HG03139 (cell line): ENCODE measurements at regions not wholly inside any gene's neighbourhood (a gene's known extent, or its start where the extent isn't known, plus 50 kb on each side); places are given as distances from the start of the nearest gene placed in this dataset.
"Not testable (repeated sequence)": the region's sequence is repeated elsewhere in the genome, so short reads cannot be mapped to it uniquely, and the experiment has no call there.

Source experiments
- ATAC-seq: cut with Tn5 transposase; IDR thresholded peaks from one replicate; pipeline ENCODE4 v1.9.1; 2021; ENCODE audit not compliant: unreplicated experiment

DNA sequence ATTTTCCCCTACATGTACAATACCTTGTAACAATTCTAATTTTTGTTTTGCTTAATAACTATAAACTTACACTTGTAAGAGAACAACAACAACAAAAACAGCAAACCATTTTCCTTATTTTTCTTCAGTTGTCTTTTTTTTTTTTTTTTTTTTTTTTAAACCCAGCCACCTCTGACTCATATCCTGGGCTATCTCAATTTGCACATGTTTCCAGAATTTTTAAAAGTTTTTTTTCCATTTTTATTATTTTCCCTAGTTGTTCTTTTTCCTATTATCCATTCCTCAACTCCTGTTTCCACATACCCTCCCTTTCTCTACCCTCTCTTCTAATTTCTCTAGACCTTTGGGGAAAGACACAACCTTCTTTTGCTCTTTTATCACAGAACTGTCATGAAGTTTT lies 112.5 kb downstream of the EFEMP1 start:
- no peak for ATAC-seq

DNA sequence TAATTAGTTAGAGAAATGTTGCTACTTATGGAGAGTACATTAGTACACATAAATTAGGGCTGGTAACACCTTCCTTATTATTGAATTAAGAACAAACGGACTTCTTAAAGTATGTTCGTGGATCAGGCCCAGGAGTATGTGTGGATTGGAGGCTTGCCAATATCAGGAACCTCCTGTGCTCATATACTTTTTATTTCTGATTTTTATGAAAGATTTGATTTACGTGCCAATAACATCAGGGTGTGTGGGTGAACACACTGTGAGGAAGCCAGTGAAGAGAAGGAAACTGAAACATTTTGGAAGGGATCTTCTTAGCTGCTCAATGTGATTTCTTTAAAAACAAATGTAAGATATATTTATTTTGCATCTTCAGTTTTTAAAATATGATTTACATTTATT lies 113.0 kb downstream of the EFEMP1 start:
- no peak for ATAC-seq

DNA sequence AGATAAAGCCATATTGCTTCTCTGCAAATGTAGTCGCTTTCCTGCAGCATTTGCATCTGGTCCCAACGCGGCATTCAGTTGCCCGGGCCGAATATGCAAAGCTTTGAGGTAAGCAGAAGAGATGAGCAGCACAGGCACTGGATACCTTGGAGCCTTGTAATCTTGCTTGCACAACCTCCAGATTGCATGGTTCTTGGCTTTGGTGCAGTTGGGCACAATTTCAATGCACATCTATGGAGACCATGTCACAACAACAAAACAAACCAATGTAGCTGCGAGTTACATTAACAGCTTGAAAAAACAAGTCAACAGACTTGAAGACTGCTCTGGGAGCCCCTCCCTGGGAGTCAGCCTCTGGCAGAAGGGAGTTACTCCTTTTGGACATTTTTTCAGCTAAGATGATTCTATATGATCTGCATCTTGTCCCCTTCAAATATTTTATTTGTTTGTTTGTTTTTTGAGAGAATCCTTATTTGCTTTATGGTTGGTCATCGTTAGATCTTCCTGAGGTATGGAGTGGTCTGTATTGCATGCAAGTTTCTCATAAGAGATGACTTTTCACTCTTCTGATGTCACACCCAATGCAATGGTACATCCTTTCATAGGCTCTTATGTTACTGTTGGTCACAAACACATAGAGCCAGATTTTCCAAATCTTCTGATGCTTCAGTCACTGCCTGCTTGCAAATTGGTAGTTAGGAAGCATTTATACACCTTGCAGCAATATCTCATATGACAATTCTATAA lies 113.5 kb downstream of the EFEMP1 start:
- no peak for ATAC-seq

DNA sequence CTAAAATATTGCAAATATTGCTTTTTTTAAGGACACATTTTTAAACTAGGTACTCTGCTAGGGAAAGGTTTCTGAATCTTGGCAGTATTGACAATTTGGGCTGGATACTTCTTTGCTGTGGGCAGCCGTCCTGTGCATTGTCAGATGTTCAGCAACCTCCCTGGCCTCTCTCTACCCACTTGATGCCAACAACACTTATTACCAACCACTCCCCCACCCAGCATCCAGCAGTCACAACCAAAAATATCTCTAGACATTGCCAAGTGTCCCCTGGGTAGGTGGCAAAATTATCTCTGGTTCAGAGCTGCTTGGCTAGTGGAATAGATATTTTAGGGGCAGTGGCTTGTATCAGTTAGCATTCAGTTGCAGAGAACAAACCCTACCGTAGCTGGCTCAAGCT lies 114.3 kb upstream of the PNPT1 start:
- ATAC-seq, result no peak

DNA sequence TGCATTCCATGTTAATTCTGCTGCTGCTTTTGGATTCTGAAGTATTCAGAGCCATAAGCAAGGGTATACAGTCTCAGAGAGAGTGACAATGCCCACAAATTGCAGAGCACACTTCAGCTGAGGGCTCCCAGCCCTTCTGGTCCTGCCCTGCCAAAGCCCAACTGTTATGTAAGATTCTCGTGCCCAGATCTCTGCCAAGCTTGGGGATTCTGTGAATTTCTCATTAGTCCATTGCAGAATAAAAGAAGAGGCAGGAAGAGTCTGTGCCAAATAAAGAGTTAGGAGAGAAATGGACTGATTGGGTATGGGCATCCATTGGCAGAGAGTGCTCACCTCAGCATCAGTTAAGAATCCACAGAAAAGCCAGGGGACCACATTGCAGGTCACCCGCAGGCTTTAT lies 112.0 kb upstream of the PNPT1 start:
- ATAC-seq, result no peak

DNA sequence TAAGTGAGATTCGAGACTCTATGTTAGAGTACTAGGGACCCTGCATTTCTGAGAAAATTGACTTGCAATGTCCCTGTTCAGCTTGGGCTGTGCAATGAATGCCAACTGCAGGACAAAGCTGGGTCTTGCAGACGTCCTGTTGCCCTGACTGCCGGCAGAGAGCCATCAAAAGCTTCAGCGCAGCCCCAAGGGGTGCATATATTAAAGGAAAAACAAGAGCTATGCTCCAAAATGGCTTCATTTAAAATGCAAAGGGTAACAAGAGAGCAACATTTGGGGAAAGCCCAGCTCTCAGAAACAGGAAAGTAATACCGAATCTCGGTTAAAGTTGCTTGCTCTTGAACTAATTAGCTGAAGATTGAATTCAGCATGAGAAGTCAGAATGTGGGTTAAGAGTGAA lies 110.9 kb upstream of the PNPT1 start:
- no peak for ATAC-seq

DNA sequence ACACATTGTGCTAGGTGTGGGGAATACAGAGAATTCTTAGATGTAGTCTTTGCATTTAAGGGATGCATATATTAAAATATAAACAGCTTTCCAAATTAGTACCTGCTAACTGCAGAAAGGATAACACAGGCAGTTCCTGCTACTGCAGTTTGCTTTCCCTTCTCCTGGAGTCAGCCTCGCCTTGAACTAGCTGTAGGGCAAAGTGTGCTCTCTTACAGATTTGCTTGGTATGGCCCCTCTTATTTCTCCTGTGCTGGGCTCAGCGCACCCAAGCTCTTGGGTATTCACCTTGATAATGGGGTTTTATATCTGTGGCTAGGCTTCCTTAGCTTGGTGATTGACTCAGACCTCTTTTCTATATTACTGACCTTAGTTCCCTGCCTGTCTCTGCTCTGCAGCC lies 108.4 kb upstream of the PNPT1 start:
- no peak for ATAC-seq

DNA sequence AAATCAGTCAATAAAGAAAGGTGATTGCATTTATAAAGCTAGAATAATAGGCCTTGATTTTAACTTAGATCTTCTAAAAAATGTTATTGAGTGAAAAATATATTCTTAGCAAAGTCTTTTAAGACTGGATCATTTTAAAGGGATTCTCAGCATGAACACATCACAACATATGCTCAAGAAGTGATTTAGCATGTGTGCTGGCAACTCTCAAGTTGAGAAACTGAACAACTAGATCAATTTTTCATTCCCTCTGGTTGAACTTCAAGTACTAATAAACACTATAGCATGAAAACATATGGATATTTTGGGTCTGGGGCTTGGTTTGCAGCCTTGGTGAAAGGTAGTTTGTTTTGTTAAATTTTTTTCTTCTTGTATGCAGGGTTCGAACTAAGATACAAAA lies 107.8 kb upstream of the PNPT1 start:
- no peak for ATAC-seq

DNA sequence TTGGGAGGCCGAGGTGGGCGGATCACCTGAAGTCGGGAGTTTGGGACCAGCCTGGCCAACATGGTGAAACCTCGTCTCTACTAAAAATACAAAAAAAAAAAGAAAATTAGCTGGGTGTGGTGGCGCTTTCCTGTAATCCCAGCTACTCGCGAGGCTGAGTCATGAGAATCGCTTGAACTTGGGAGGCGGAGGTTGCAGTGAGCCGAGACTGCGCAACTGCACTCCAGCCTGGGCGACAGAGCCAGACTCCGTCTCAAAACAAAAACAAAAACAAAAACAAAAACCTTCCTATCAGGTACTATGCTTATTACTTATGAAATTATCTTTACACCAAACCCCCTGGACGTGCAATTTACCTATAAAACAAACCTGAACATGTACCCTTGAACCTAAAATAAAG lies 106.0 kb upstream of the PNPT1 start:
- not testable (repeated sequence) for ATAC-seq

DNA sequence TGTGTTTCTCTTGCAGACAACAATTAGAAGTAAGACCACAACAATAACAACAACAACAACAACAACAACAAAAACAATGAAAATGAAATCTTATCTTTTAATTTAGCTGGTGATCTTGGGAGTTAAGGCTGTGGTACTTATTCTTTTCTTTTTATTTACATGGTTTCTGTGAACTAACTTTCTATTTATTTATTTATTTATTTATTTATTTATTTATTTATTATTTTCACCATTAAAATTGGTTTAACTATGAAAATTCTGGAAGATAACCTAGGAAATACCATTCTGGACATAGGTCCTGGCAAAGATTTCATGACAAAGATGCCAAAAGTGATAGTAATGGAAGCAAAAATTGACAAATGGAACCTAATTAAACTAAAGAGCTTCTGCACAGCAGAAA lies 102.5 kb upstream of the PNPT1 start:
- no peak for ATAC-seq

DNA sequence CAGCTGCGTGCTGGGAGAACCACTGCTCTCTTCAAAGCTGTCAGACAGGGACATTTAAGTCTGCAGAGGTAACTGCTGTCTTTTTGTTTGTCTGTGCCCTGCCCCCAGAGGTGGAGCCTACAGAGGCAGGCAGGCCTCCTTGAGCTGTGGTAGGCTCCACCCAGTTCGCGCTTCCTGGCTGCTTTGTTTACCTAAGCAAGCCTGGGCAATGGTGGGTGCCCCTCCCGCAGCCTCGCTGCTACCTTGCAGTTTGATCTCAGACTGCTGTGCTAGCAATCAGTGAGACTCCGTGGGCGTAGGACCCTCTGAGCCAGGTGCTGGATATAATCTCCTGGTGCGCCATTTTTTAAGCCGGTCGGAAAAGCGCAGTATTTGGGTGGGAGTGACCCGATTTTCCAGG lies 100.0 kb upstream of the PNPT1 start:
- ATAC-seq, result not testable (repeated sequence)

DNA sequence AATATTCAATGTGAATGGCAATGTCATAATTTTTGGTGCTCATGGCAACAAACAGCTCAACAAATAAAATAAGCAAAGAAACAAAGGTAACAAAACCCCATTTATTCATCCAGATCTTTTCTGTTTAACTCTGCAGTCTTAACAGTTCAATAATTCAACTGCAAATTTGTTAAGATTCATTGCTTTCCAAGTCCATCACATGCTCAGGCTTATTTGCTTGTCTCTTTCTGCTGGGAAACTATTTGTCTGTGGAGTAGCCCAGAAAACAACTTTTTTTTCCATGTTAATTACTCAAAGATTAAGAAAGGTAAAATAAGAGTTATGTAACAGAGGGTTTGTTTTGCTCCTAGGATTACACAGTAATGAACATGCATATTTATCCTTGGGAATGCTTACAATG lies 92.6 kb upstream of the PNPT1 start:
- no peak for ATAC-seq

DNA sequence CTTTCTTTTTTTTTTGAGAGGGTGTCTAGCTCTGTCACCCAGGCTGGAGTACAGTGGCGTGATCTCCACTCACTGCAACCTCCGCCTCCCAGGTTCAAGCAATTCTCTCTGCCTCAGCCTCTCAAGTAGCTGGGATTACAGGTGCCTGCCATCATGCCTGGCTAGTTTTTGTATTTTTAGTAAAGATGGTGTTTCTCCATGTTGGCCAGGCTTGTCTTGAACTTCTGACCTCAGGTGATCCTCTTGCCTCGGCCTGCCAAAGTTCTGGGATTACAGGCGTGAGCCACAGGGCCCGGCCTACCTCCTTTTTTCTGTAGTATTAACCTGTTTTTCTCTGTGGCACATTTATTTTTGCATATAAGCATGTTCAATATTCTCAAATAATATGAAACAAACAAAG lies 90.1 kb upstream of the PNPT1 start:
- ATAC-seq, result not testable (repeated sequence)

DNA sequence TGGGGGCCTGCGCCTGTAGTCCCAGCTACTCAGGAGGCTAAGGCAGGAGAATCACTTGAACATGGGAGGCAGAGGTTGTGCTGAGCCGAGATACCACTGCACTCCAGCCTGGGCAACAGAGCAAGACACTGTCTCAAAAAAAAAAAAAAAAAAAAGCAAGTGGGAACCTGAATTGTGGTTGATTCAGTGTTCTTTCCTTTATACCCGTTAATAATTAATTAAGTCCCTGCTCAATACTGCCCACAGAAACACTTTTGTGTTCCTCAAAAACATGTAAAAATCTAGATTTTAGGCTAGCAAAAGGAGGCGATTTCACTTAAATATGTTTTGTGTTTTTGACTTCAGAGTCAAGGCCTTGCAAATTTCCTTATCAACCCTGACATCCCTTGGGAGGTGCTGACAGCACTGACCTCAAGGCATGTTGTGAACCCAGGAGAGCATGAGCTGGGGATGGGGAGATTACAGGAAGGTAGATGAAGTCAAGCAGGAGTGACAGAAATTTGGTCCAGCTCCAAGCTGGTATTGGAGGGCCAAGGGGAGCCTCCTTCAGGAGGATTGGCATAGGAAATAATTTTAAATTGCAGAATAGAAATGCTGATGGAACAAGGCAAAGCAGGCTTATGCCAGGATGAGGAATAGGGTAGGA lies 89.0 kb upstream of the PNPT1 start:
- peak; percentile 44 for ATAC-seq

DNA sequence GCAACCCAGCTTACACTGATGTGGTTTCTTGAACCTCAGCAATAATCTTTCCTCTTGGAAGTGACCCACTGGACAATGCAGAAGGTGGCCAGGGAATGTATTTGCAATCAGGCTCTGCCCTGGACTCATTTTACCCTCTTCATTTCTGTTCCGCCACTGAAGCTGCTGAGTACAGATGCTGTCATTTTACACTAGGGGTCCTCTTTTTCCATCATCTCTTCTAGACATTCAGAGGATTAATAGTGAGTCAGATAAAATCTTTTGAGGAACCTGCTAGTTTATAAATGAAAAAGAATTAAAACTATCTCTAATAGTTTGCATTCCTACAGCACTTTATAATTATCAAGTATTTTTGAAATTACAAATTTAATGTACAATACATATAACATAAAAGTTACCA lies 87.9 kb upstream of the PNPT1 start:
- ATAC-seq, result no peak

DNA sequence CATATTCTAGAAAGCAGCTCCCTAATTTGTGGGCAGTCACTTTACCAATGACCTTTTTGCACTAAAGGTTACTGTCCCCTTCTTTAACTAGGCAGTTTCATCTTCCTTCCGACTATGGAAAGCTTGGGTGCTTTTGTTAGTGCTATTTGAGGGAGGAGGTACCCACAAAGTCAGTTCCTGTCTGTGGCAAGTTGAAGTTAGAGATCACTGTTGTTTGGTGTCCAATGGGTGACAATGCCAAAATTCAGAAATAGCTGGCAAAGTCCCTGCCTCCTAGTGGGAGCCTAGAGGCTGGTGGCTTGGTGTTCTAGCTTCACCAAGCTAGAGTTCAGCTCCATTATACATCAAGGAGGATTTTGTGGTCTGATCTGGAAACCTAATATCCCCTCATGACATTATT lies 87.1 kb upstream of the PNPT1 start:
- no peak for ATAC-seq

DNA sequence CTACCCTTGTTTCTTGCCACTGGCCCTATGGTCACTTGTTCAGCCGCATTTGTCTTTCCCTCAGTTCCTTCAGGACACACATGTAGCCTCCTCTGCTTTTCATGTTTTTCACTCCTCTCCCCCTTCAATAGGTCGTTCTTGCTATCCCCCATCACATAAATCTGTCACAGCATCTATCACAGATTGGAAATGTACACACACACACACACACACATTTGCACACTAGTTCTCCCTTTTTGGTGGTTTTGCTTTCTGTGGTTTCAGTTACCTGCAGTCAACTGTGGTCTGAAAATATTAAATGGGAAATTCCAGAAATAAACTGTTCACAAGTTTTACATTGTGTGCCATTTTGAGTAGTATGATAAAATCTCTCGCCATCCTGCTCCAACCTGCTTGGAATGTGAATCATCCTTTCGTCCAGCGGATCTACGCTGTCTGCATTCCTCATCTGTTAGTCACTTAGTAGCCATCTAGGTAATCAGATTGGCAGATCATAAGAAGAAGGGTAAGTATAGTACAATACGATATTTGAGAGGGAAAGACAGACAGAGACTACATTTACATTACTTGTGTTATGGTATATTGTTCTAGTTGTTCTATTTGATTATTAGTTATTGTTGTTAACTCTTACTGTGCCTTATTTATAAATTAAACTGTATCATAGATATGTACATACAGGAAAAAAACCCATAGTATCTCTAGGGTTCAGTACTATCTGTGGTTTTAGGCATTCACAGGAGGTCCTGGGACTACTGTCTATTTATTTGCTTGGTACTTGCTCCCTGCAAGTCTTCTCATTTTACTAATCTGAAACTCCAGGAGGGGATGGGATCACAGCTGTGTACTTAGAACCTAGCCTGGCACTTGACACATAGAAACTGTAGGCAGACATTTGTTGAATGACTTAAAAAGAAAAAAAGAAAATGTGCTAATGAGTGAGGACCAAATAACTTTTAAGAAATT lies 86.1 kb upstream of the PNPT1 start:
- no peak for ATAC-seq

DNA sequence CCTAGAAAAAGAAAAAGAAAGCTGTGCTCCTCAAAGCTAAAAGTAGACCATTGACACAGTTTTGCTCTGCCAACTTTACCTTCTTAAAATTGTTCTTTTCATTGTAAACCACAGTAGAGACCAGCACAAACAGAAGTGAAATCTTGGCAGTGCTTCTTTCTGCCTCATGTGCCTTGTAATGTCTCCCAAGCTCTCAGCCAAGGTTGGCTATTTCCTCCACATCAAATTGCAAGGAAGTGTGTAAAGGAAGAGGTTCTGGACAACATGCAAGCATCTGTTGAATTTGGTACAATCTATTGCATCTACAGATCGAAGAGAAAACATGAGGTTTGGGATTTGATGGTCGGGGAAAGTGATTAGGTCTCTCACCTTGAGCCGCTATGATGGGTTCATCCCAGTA lies 83.3 kb upstream of the PNPT1 start:
- ATAC-seq, result no peak

DNA sequence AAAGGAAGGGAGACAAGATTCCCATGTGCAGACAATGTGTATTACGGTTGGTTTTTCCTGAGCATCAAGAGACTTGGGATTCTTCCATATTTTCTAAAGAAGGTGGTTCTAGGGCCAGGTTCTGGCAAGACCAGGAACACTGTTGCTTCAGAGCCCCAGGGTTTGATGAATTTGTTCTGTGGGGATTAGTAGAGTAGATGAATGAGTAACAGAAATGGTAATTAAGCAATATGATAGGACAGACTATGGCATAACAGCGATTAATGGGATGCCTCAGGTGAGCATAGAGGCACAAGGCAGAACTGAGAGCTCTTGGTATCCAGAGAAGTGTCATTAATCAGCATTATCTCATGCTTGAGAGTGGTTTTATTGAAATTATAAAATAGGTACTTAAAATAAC lies 82.8 kb upstream of the PNPT1 start:
- ATAC-seq, result no peak

DNA sequence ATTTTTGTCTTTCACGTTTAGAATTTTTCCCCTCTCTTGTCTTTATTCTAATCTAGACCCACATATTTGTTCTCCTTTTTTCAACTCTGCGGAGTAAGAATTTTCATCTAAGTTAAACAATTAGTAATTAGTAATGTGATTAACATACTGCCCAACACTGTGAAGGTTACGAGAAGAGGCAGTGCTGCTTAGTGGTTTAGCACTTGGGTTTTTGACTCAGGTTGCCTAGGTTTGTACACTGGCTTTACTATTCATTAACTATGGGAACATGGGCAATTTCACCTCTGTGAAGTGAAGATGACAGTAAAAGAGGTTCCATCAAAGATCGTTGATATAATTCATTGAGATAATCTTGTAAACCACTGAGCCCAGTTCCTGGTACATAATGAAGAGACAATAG lies 82.2 kb upstream of the PNPT1 start:
- no peak for ATAC-seq

DNA sequence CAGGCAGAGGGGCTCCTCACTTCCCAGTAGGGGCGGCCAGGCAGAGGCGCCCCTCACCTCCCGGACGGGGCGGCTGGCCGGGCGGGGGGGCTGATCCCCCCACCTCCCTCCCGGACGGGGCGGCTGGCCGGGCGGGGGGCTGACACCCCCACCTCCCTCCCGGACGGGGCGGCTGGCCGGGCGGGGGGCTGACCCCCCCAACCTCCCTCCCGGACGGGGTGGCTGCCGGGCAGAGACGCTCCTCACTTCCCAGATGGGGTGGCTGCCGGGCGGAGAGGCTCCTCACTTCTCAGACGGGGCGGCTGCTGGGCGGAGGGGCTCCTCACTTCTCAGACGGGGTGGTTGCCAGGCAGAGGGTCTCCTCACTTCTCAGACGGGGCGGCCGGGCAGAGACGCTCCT lies 80.0 kb upstream of the PNPT1 start:
- not testable (repeated sequence) for ATAC-seq
